Left ventricle myocardium inferior (tissue), 1 donor: ENCODE measurements at regions not wholly inside any gene's neighbourhood (a gene's known extent, or its start where the extent isn't known, plus 50 kb on each side); places are given as distances from the start of the nearest gene placed in this dataset.
A peak's percentile ranks its signal among the peaks of the same experiment; 100 is the strongest.
"Not testable (repeated sequence)": the region's sequence is repeated elsewhere in the genome, so short reads cannot be mapped to it uniquely, and the experiment has no call there.

Experiments
- DNase-seq: peaks from one replicate; pipeline ENCODE4 v3.0.0-alpha.2; 2020
- H3K27ac ChIP-seq: fragments of 200-600 bp; replicated peaks from 2 replicates; pipeline ENCODE4 v1.8.0; 2021
- H3K27me3 ChIP-seq: fragments of 200-600 bp; 2 replicates; pipeline ENCODE4 v1.8.0; 2021; ENCODE audit warnings: low read depth
- H3K36me3 ChIP-seq: fragments of 200-600 bp; 2 replicates; pipeline ENCODE4 v1.8.0; 2021
- H3K4me1 ChIP-seq: fragments of 200-600 bp; 2 replicates; pipeline ENCODE4 v1.8.0; 2021
- H3K4me3 ChIP-seq: fragments of 200-600 bp; 2 replicates; pipeline ENCODE4 v1.8.0; 2021; ENCODE audit warnings: mild to moderate bottlenecking, moderate library complexity
- H3K9me3 ChIP-seq: fragments of 200-600 bp; replicated peaks from 2 replicates; pipeline ENCODE4 v1.8.0; 2021
- intact Hi-C: fragments of 100-400 bp; cut with micrococcal nuclease; formaldehyde crosslinking; loops from one replicate; pipeline ENCODE4 v1.11.0; 2022
- TF ChIP-seq, protein P1 (sequence below): fragments of 200-600 bp; IDR thresholded peaks from 2 replicates; pipeline ENCODE4 v1.8.0; 2021; ENCODE audit warnings: antibody characterized with exemption, mild to moderate bottlenecking, borderline replicate concordance
- donor health status: DM: no; HTN: yes; CAD: no; lungs with severe emphysema.

DNA sequence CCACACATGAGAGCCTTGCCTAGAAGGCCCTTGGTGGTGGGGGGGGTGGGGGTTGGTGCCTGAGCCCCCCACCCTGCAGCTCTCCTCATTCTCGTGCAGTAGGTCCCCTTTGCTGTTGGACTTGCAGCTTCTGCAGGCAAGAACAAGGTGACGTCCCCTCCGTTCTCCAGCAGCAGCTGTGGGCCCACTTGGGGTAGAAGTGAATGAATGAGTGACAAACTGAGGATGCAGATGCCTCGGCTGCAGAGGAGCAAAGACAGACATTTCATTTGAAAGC, 88.6 kb upstream of the CTDP1 start:
- intact Hi-C loops: no loop called here

DNA sequence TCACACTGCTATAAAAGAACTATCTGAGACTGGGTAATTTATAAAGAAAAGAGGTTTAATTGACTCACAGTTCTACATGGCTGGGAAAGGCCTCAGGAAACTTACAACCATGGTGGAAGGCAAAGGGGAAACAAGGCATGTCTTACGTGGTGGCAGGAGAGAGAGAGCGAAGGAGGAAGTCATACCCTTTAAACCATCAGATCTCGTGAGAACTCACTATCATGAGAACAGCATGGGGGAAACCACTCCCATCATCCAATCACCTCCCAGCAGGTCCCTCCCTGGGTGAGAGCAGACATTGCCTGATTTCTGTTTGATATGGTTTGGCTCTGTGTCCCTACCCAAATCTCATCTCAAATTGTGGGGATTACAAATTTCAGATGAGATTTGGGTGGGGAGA, 86.9 kb upstream of the CTDP1 start:
- H3K27ac ChIP-seq, intact Hi-C loops, H3K4me3 ChIP-seq, DNase-seq, H3K36me3 ChIP-seq: not testable (repeated sequence)
- H3K9me3 ChIP-seq: peaks cover 12% of the 10 kb centered on the region
- H3K4me1 ChIP-seq: peaks cover 31% of the 10 kb centered on the region
- H3K27me3 ChIP-seq: peaks cover 37% of the 10 kb centered on the region

More for the DNA sequence above, 88.6 kb upstream of the CTDP1 start:
- H3K9me3 ChIP-seq: peaks cover 12% of the 10 kb centered on the region
- no peak overlapping the region for H3K4me3 ChIP-seq
- DNase-seq: no peak
- H3K36me3 ChIP-seq: no peaks in the 10 kb centered on the region
- TF ChIP-seq, protein P1, sequence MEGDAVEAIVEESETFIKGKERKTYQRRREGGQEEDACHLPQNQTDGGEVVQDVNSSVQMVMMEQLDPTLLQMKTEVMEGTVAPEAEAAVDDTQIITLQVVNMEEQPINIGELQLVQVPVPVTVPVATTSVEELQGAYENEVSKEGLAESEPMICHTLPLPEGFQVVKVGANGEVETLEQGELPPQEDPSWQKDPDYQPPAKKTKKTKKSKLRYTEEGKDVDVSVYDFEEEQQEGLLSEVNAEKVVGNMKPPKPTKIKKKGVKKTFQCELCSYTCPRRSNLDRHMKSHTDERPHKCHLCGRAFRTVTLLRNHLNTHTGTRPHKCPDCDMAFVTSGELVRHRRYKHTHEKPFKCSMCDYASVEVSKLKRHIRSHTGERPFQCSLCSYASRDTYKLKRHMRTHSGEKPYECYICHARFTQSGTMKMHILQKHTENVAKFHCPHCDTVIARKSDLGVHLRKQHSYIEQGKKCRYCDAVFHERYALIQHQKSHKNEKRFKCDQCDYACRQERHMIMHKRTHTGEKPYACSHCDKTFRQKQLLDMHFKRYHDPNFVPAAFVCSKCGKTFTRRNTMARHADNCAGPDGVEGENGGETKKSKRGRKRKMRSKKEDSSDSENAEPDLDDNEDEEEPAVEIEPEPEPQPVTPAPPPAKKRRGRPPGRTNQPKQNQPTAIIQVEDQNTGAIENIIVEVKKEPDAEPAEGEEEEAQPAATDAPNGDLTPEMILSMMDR: no peak
- peaks cover 37% of the 10 kb centered on the region for H3K4me1 ChIP-seq
- H3K27me3 ChIP-seq: peaks cover 30% of the 10 kb centered on the region
- no peak overlapping the region for H3K27ac ChIP-seq

DNA sequence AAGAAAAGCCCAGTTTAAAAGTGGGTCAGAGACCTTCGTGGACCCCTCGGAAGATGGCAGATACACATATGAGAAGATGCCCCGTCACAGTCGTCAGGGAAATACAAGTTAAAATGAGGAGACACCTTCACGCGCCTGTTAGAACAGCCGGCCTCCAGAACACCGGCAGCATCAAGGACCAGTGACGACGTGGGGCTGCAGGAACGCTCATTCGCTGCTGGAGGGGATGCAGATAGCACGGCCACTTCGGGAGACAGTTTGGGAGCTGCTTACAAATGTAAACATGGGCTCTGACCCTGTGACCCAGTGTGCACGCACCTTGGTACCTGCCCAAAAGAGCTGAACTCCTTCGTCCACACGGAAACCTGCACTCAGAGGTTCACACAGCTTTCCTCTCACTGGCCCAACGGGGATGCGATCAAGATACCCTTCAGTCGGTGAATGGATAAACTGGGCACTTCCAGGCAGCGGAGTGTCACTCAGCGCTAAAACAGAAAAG, 83.7 kb upstream of the CTDP1 start:
- peak; percentile 7 for DNase-seq
- TF ChIP-seq, protein P1: no peak
- peaks cover under 1% of the 10 kb centered on the region for H3K4me1 ChIP-seq
- H3K27ac ChIP-seq: no peak overlapping the region
- peaks cover 57% of the 10 kb centered on the region for H3K27me3 ChIP-seq
- H3K4me3 ChIP-seq: no peak overlapping the region
- no peaks in the 10 kb centered on the region for H3K36me3 ChIP-seq
- intact Hi-C loops: no loop called here
- H3K9me3 ChIP-seq: peaks cover 12% of the 10 kb centered on the region

DNA sequence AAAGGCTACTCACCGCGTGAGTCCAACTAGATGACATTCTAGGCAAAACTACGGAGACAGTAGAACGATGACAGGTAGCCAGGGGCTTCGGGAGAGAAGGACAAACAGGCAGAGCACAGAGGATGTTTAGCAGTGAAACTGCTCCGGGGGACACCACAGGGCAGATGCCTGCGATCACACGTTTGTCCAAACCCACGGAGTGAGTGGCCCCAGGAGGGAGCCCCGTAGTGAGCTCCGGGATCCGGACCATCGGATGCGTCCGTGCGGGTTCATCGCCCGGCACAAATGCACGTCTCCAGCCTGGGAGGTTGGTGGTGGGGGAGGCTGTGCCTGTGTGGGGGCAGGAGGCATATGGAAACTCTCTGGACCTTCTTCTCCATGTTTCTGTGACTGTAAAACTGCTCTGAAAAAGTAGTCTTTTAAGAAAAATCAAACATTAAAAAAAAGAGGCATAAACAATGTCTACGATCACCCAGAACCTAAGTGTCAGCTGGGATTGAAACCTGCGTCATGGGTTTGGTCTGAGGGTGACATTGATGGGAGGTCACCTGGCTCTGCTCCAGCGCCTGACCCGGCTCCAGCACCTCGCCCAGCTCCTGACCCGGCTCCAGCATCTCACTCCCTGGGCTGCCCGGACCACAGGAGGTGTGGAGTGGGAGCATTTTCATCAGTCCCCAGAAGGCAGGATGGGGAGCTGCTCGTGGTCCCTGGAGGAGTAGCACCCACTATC, 83.0 kb upstream of the CTDP1 start:
- peaks cover 57% of the 10 kb centered on the region for H3K27me3 ChIP-seq

DNA sequence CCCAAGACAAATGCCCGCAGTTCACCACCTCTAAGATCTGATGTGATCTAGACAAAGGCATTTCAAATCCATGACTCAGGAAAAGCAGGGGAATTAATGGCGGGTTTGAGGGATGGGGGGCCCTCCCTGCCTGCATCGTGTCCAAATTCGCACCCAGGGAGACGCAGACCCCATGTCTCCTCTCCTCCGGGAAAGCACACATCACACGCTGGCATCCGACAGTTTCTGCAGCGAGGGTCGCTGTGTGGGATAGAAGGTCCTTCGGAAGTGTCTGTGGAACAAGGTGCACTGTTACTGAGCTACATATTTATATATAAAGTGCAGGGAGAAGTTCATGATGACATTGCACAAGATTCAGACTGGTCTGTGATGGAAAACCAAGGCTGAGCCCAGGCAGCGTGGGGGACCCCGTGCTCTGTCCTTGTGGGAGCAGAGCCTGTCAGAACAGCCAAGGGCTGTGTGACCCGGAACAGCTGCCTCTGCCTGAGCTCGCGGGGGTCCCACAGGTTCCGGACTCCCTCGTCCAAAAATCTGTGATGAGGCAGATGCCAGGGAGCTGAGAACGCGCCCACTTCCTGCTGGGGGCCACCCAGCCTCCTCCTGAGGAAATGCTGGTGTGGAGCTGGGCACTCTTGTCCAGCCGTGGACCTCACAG, 82.3 kb upstream of the CTDP1 start:
- peaks cover 57% of the 10 kb centered on the region for H3K27me3 ChIP-seq
- no peak overlapping the region for H3K27ac ChIP-seq
- peaks cover 12% of the 10 kb centered on the region for H3K9me3 ChIP-seq
- TF ChIP-seq, protein P1: no peak
- H3K4me3 ChIP-seq: no peak overlapping the region
- H3K36me3 ChIP-seq: no peaks in the 10 kb centered on the region
- H3K4me1 ChIP-seq: no peaks in the 10 kb centered on the region
- DNase-seq: peak; percentile 5
- intact Hi-C loops: no loop called here

More for the DNA sequence above, 83.0 kb upstream of the CTDP1 start:
- Histone ChIP-seq H3K36me3 (no peaks in the 10 kb centered on the region), H3K9me3 (peaks cover 12% of the 10 kb centered on the region), H3K4me3 (no peak overlapping the region), H3K27ac (no peak overlapping the region), H3K4me1 (no peaks in the 10 kb centered on the region)
- TF ChIP-seq, protein P1: no peak
- DNase-seq: no peak
- intact Hi-C loops: no loop called here
